GM19025 (cell line): ENCODE measurements at regions not wholly inside any gene's neighbourhood (a gene's known extent, or its start where the extent isn't known, plus 50 kb on each side); places are given as distances from the start of the nearest gene placed in this dataset.

Source experiments
- ATAC-seq: cut with Tn5 transposase; IDR thresholded peaks from one replicate; pipeline ENCODE4 v1.9.1; 2021; ENCODE audit warnings: mild to moderate bottlenecking, low read depth, moderate library complexity; ENCODE audit not compliant: unreplicated experiment

- no peak for ATAC-seq
Measured at GRCh38 chr19:30149300-30149699, 207.3 kb downstream of the URI1 start.

DNA sequence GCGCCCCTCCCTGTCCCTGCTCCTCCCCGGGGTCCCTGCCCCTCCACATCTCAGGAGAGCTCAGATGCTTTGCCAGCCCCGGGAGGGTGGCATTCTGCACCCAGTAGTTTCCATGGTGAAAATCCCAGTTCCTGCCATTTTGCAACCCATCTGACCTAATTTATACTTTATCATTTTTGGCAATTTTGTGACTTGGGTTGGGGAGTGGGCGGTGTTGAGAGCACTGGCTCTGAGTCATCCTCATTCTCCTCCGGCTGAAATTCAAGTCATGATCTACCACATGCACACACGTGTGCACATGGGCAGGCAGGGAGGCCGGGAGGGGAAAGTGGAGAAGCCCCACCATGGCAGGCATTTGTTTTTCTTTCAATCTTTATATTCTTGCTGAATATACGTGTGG lies 208.6 kb downstream of the URI1 start:
- ATAC-seq: no peak

- no peak for ATAC-seq
Measured at GRCh38 chr19:30151081-30151480, 209.0 kb downstream of the URI1 start.

- ATAC-seq: no peak
Measured at GRCh38 chr19:30152510-30153291, 210.7 kb downstream of the URI1 start.

GRCh38 chr19:30153326-30154210 lies 211.5 kb downstream of the URI1 start:
- ATAC-seq: peak; percentile 77

GRCh38 chr19:30154410-30154809 lies 212.4 kb downstream of the URI1 start:
- ATAC-seq: no peak

- ATAC-seq: no peak
Measured at GRCh38 chr19:30155381-30156200, 213.6 kb downstream of the URI1 start.

DNA sequence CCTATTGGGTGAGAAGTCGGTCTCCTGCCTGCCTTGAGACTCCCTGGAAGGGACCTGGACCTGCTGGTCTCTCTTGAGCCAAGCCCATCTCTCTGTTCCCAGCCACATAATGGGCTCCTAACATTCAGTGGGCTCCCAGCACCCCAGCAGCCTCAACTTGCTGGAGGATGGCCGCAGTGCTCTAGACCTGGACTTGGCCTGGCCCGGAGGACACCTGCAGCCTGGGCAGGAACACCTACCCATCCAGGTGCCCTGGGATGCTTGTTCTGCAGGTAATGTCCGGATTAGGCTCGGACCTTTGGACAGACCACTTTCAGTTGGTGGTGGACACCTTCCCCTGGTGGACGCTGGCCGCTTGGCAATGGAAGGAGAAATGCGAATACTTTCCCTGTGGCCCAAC lies 214.6 kb downstream of the URI1 start:
- ATAC-seq: no peak

- no peak for ATAC-seq
Measured at GRCh38 chr19:30158067-30158892, 213.9 kb upstream of the ZNF536 start.

DNA sequence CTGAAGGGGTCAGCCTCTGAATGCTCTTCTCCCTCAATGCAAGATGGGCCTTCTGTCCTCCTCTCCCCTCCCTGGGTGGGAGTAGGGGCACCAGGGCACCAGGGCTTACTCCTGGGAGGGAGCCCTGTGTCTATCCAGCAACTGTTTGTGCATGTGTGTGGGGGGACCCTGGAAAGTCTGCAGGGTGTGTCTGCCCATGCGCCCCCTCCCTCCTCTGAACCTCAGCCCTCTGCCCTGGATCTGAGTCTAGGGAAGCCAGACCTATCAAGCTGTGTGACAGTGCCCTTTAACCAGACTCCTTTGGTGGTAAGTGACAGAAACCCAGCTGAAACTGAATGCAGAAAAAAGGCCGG lies 213.3 kb upstream of the ZNF536 start:
- ATAC-seq: no peak

GRCh38 chr19:30159636-30160035 lies 212.5 kb upstream of the ZNF536 start:
- no peak for ATAC-seq

DNA sequence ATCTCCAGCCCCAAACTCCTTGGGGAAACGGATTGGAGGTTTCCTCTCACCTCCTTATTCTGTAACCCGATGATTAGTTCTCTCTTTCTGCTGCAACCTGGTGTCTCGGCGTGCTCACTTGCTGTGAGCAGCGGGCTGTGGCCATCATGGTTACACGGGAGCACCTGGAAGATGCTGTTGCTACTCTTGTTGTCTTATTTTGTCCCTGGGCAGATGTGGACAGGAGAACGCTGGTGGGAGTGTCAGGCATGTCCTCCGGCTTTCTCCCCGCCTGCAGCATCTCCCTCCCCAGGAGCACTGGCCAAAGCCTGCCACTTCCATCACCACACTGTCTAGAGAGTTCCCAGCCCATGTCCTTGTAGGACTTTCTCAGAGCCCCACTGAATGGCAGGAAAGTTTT lies 211.8 kb upstream of the ZNF536 start:
- ATAC-seq: no peak

DNA sequence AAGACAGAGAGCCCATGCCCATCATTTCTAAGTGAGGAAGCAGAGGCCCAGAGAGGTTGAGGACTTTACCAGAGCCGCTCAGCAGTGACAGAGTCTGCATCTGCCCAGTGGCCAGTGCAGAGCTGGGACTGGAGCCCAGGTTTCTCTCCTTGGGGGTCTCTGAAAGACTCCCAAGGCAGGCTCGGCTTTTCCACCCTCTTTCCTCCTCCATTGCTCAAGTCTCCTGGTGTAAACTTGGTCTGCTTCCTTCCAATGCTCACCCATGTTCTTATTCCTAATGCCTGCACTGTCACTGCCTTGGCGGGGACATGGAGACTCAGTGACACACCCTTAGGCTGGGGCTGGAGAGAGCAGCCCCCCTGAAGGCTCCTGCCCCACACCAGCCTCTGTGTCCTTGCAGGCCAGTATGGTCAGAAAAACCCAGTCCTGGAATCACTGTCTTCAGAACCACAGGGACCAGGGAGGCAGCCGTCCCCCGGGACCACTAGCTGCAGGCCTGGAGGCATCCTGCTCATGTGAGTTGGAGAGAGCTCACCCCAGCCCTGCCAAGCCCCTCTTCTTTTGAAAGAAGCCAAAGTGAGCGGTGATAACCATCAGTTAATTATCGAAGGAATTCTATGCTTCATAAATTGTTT lies 211.0 kb upstream of the ZNF536 start:
- no peak for ATAC-seq

GRCh38 chr19:30161770-30162169 lies 210.4 kb upstream of the ZNF536 start:
- ATAC-seq: no peak

DNA sequence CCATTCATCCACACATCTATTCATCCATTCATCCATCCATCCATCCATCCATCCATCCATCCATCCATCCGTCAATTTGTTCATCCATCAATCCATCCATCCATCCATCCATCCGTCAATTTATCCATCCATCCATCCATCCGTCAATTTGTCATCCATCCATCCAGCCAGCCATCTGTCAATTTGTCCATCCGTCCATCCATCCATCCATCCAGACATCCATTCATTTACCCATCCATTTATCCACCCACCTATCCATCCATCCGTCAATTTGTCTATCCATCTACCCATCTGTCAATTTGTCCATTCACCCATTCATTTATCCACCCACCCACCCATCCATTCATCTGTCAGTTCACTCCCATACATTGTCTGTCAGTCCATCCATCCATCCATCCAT lies 209.5 kb upstream of the ZNF536 start:
- ATAC-seq: no peak

GRCh38 chr19:30163663-30164062 lies 208.5 kb upstream of the ZNF536 start:
- ATAC-seq: no peak

DNA sequence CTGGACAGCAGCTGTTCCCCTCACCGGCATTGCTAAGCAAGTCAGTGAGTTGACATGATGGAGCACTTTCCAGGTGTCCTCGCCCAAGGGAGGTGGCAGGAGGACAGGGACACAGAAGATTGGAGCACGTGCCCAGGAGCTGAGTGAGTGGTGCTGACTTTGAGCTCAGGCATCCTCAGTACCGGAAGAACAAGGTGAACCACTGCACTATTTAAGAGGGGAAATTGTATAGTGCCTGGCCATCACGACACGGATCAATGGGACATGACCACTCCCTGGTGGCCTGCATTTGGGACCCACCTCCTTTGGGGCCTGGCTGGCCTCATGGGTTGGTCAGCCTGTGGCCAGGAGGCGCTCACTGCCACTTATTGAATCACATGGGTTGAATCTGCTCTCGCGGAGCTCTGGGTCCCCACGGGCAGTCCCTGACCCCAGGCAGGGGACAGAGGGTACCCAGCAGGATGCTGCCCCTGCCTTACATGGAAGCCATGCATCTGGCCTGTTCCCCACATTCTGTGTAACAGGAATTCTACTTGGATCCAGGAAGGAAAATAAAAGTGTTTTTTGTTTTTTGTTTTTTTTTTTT lies 206.9 kb upstream of the ZNF536 start:
- no peak for ATAC-seq

- no peak for ATAC-seq
Measured at GRCh38 chr19:30167206-30167868, 204.8 kb upstream of the ZNF536 start.
